HAP-1 (cell line): ENCODE measurements at regions not wholly inside any gene's neighbourhood (a gene's known extent, or its start where the extent isn't known, plus 50 kb on each side); places are given as distances from the start of the nearest gene placed in this dataset.

Experiments
- DNase-seq, 2 experiments: peaks; one replicate each; pipeline ENCODE4 v3.0.0-alpha.2; 2016 to 2020; ENCODE audit warnings: low spot score in 2 of 2
- H3K27me3 ChIP-seq: fragments of 250-450 bp; sonication (Bioruptor Pico); 2 replicates; pipeline ENCODE4 v1.5.1; 2020; ENCODE audit warnings: low read depth, mild to moderate bottlenecking, moderate library complexity
- H3K36me3 ChIP-seq: fragments of 250-450 bp; sonication (Bioruptor Pico); replicated peaks from 2 replicates; pipeline ENCODE4 v1.5.1; 2020; ENCODE audit warnings: mild to moderate bottlenecking
- H3K4me1 ChIP-seq: fragments of 250-450 bp; sonication (Bioruptor Pico); 2 replicates; pipeline ENCODE4 v1.5.1; 2020; ENCODE audit warnings: mild to moderate bottlenecking
- H3K4me3 ChIP-seq: fragments of 250-450 bp; sonication (Bioruptor Pico); 2 replicates; pipeline ENCODE4 v1.5.1; 2020; ENCODE audit warnings: mild to moderate bottlenecking, moderate library complexity
- H3K9me3 ChIP-seq: fragments of 250-450 bp; sonication (Bioruptor Pico); 2 replicates; pipeline ENCODE4 v1.5.1; 2020; ENCODE audit warnings: mild to moderate bottlenecking, moderate library complexity
- in situ Hi-C: fragments of 300-500 bp; cut with MboI; formaldehyde crosslinking; loops from 3 replicates; pipeline ENCODE4 v1.14.3; 2020; ENCODE audit warnings: low sequenced_read_pairs, inconsistent platforms, mixed read lengths

DNA sequence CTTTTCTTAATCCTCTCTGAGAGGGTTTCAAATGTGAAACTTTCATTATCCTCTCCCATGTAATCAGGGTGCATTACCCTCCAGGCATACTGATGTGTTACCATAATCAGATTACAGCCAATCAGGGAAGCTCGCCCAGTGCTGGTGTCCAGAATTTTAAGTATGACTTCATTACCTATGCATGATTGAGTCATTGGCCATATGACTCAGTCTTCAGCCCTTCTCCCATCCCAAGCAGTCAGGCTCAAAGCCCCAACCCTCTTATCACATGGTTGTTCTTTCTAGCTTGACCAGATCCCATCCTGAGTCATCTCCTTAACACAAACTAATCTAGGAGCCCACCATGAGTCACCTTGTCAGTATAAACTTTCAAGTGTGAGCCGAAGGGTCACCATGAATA, 1668.1 kb upstream of the AGA start:
- no peaks in the 10 kb centered on the region for H3K36me3 ChIP-seq
- no peaks in the 10 kb centered on the region for H3K27me3 ChIP-seq
- no peaks in the 10 kb centered on the region for H3K9me3 ChIP-seq
- in situ Hi-C loops: no loop called here
- no peaks in the 10 kb centered on the region for H3K4me1 ChIP-seq
- no peak for DNase-seq
- no peak overlapping the region for H3K4me3 ChIP-seq

DNA sequence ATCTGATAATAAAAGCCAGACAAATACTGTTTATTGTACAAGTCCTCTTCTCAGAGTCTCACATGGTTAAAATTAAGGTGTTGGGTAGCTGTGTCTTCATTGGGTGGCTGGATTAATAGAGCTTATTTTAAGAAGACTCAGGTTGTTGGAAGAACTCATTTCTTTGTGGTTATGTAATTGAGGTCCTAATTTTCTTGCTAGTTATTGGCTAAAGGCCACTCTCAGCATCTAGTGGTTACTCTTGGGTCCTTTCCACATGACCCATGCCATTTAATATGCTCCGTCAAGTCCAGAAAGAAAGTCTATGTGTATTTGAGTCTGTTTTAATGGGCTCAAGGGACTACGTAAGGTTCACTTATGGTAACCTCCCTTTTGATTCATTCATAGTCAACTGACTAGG, 1668.6 kb upstream of the AGA start:
- Histone ChIP-seq H3K4me1 (no peaks in the 10 kb centered on the region), H3K27me3 (no peaks in the 10 kb centered on the region), H3K36me3 (no peaks in the 10 kb centered on the region), H3K9me3 (no peaks in the 10 kb centered on the region), H3K4me3 (no peak overlapping the region)
- DNase-seq: no peak
- in situ Hi-C loops: no loop called here

DNA sequence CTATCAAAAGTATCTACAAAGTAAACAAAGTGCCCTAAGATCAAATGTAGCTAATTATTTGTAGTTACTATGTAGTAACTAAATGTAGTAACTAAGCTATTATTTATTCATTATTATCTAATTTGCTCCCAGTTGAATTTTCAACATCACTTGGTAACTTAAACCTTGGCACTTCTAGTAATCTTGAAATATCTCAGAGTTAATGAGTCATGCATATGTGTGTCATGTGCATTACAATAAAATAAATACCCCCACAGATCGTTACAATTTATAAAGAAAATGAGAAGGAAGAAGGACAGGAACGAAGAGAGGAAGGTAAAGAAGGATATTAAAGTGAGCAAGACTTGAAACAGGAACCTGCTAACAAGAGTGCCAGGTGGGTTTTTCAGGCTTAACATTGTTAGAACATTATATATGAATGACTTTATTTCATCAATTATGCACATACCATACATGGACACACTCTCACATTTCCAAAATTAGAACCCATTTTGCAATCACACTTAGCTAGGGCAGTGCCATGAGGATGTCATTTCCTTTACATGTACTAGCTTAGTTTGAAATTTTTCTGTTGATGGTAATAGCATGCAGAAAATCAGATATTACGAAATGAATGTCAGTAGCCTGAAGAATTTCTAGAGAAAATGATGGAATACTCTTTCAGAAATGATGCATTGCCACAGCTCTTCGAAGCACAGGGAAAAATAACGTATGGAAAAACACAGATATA, 1670.4 kb upstream of the AGA start:
- no peak overlapping the region for H3K4me3 ChIP-seq
- H3K36me3 ChIP-seq: no peaks in the 10 kb centered on the region
- no peaks in the 10 kb centered on the region for H3K4me1 ChIP-seq
- in situ Hi-C loops: no loop called here
- H3K27me3 ChIP-seq: no peaks in the 10 kb centered on the region
- no peak for DNase-seq
- H3K9me3 ChIP-seq: no peaks in the 10 kb centered on the region

DNA sequence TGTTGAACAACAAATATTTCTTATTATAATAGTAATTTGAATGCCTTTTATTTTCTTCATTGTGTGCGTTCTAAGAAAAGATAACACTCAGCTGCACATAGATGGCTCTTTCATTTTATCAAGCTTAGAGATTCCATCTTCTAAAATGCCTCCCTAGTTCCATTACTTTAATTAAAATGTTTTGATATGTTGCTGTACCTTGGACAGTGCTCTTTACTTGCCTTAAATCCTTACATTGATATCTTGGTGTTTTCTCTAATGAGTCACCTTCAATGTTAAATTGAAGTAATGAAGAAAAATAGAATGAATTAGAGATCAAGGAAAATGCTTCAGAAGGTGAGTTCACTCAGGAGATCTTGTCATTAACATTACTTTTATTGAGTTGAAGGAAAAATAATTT, 1672.4 kb upstream of the AGA start:
- in situ Hi-C loops: no loop called here
- H3K27me3 ChIP-seq: no peaks in the 10 kb centered on the region
- H3K4me1 ChIP-seq: no peaks in the 10 kb centered on the region
- no peak overlapping the region for H3K4me3 ChIP-seq
- no peak for DNase-seq
- no peaks in the 10 kb centered on the region for H3K36me3 ChIP-seq
- H3K9me3 ChIP-seq: no peaks in the 10 kb centered on the region

DNA sequence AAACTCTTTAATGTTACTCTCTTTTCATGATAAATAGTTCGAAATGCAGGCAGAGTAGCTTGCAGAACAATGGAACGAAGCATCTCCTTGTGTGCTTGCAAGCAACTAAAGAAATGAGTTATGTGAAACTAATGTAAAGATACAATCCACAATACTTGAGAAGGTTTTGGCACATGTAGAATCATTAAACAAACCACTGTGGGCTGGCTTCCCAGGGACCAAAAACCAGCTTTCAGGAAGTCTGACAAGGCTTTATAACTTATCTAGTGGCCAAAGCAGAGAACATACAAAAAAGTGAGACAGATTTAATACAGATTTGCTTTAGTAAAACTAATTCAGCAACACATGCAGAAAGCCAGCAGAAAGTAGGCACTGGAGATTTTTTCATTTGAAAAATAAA, 1673.8 kb upstream of the AGA start:
- in situ Hi-C loops: no loop called here
- Histone ChIP-seq H3K4me1 (no peaks in the 10 kb centered on the region), H3K36me3 (no peaks in the 10 kb centered on the region), H3K9me3 (no peaks in the 10 kb centered on the region), H3K27me3 (no peaks in the 10 kb centered on the region), H3K4me3 (no peak overlapping the region)
- DNase-seq: no peak

DNA sequence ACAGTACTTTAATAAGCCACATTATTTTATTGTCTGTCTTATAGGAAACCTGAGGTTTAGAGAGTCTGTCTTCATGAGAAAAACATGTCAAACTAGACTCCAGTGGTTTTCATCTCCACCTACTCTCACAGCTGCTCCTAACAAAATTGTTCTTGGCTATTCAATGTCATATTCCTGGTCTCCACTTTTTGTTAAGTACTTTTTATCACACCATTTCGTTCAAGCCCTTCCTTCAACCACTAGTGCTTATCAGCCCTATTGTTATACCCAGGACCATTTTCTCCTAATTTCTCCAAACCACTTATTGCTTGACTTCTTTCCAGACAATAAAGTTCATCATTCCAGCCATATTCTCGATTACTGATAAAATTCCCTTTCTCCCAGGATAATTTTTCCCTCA, 1674.3 kb upstream of the AGA start:
- no peak for DNase-seq
- no peaks in the 10 kb centered on the region for H3K4me1 ChIP-seq
- H3K4me3 ChIP-seq: no peak overlapping the region
- in situ Hi-C loops: no loop called here
- no peaks in the 10 kb centered on the region for H3K27me3 ChIP-seq
- no peaks in the 10 kb centered on the region for H3K9me3 ChIP-seq
- no peaks in the 10 kb centered on the region for H3K36me3 ChIP-seq

DNA sequence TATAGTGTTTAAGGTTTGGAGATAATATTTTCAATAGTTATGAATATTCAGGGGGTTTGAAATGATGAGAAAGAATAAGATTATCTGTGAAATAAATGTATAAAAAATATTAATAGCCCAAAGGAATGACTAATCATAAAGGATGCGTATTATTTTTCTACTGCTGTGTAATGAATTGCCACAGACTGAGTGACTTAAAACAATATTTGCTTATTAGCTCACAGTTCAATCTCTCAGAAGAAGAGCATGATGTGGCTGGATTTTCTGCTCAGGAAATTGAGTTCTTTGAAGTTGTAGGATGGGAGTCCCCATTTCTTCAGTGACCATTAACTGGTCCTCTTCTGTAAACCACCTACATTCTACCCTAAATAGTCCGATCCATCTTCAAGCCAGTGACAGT, 1680.8 kb upstream of the AGA start:
- no peak overlapping the region for H3K4me3 ChIP-seq
- no peaks in the 10 kb centered on the region for H3K9me3 ChIP-seq
- H3K27me3 ChIP-seq: no peaks in the 10 kb centered on the region
- H3K36me3 ChIP-seq: no peaks in the 10 kb centered on the region
- in situ Hi-C loops: no loop called here
- DNase-seq: no peak
- H3K4me1 ChIP-seq: peaks cover 9% of the 10 kb centered on the region; the same call in 1 of the 2 replicates

DNA sequence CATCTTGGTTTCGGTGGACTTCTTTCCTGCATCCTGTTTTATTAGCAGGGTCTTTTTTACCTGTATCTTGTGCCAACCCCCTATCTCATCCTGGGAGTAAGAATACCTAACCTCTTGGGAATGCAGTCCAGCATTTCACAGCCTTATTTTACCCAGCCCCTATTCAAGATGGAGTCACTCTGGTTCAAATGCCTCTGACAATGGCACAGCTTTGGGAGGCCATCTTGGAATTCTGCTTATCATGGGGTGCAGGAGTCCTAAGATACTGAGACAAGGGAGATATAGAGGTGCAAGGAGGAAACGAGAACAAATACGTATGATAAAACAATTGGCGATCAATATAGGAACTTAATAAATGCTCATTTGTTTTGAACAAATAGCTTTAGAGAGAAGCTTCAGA, 1682.2 kb upstream of the AGA start:
- Histone ChIP-seq H3K36me3 (no peaks in the 10 kb centered on the region), H3K4me1 (peaks cover 9% of the 10 kb centered on the region; the same call in 1 of the 2 replicates), H3K4me3 (no peak overlapping the region), H3K9me3 (no peaks in the 10 kb centered on the region), H3K27me3 (no peaks in the 10 kb centered on the region)
- in situ Hi-C loops: no loop called here
- no peak for DNase-seq

DNA sequence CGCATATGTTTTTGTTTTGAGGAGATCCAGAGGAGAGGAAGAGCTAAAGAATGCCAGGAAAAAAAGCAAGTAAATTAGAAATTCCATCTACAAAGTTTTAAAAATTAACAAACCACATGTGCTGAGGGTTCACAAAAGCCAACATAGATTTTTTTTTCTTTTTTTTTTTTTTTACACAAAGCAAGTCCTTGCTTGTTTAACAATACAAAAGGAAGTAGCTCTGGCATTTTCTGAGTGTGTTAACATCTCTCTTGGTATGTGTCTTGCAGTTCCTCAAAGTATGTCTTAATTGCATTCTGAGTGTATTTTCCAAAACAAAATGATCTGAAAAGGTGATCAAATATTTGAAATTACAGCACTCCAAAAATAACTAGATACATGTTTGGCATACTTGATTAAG, 1682.7 kb upstream of the AGA start:
- H3K9me3 ChIP-seq: no peaks in the 10 kb centered on the region
- no peak overlapping the region for H3K4me3 ChIP-seq
- peak in 1 of 2 experiments; percentile 54 for DNase-seq

DNA sequence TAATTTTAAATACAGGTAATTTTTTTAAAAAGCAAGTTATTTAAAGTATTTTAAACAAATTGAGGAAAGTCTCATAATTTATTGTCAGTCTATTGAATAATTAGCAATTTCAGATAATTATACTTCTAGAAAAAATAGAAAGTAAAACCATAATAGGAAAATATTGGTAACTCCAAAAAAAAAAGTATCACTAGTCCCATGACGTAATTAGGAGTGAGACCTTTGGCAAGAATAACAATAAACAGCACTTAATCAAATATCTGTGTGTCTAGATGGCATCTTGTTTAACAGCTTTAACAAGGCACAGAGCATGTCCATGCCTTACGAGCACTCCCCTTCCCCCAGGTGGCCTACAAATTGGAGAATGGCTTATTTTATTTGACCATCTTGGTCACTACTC, 1683.6 kb upstream of the AGA start:
- in situ Hi-C loops: no loop called here
- no peaks in the 10 kb centered on the region for H3K27me3 ChIP-seq
- no peaks in the 10 kb centered on the region for H3K36me3 ChIP-seq
- no peak overlapping the region for H3K4me3 ChIP-seq
- H3K4me1 ChIP-seq: peaks cover 9% of the 10 kb centered on the region; the same call in 1 of the 2 replicates
- DNase-seq: no peak
- no peaks in the 10 kb centered on the region for H3K9me3 ChIP-seq

More for the DNA sequence above, 1682.7 kb upstream of the AGA start:
- Histone ChIP-seq H3K4me1 (peaks cover 9% of the 10 kb centered on the region; the same call in 1 of the 2 replicates), H3K27me3 (no peaks in the 10 kb centered on the region), H3K36me3 (no peaks in the 10 kb centered on the region)
- in situ Hi-C loops: no loop called here

DNA sequence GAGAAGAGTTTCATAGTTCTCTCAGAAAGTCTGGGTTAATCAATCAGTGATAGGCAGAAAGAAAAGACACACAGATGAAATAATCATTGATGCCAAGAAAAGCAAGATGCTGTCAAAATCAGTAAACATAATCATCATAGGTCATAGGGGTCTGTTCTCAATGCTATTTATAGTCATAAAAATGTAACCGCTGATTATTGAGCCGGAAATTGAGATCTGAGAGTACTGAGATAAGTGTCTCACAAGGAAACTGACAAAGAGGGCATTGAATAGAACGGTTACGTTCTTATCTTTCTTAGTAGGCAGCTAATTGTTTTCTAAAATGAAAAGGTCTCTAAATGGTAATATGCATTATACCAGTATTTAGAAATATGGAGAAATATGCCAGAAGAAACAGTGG, 1686.1 kb upstream of the AGA start:
- Histone ChIP-seq H3K9me3 (no peaks in the 10 kb centered on the region), H3K4me1 (peaks cover 9% of the 10 kb centered on the region; the same call in 1 of the 2 replicates), H3K36me3 (no peaks in the 10 kb centered on the region), H3K27me3 (no peaks in the 10 kb centered on the region), H3K4me3 (no peak overlapping the region)
- no peak for DNase-seq
- in situ Hi-C loops: no loop called here

DNA sequence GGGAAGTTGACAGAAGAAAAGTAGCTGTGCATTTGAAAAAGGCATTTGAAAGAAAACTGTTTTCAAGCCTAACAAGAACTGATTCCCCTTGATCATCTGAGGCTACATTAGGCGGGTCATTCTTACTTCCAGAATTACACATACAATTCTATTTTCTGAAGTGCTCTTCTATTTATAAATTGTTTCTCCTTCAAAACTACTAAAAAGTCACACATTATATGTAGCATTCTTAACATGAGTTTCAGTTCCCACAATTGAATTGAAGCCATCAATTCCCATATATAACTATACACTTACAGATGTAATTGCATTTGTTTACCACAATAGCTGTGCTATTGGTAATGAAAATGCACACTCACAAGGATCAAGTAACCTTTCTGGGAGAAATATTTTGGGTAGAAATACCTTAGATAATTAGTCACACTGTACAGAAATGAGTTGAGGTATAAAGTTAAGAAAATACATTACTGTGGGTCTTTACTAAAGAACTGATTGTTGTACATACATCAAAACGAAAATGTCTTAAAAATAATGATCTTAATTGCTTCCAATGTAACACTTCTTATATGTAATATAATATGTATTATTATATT, 1688.0 kb upstream of the AGA start:
- no peak for DNase-seq
- in situ Hi-C loops: no loop called here
- Histone ChIP-seq H3K36me3 (no peaks in the 10 kb centered on the region), H3K9me3 (no peaks in the 10 kb centered on the region), H3K27me3 (no peaks in the 10 kb centered on the region), H3K4me3 (no peak overlapping the region), H3K4me1 (peaks cover 2% of the 10 kb centered on the region; the same call in 1 of the 2 replicates)

DNA sequence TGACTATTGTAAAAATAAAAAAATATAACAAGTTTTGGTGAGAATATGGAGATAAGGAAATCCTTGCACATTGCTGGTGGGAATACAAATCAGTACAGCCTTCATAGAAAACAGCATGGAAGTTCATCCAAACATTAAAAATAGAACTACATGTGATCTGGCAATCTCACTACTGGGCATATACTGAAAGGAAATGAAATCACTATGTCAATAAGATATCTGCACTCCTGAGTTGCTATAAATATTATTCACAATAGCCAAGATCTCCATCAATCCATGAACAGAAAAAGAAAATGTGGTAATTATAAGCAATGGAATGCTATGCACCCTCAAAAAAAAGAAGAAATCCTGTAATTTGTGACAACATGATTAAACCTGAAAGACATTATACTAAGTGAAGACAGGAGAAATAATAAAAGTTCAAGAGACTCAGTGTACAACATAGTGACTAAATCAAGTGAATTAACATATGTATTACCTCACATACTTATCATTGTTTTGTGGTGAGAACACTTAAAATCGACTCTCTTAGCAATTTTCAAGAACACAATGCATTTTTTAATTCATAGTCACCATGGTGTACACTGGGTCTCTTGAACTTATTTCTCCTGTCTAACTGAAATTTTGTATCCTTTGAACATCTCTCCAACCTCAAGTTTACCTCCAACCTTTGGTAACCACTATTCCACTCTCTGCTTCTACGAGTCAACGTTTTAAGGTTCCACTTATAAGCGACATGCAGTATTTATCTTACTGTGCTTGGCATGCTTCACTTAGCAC, 1703.7 kb upstream of the AGA start:
- Histone ChIP-seq H3K4me3 (no peak overlapping the region), H3K27me3 (no peaks in the 10 kb centered on the region), H3K9me3 (no peaks in the 10 kb centered on the region), H3K4me1 (peaks cover 8% of the 10 kb centered on the region), H3K36me3 (no peaks in the 10 kb centered on the region)
- in situ Hi-C loops: no loop called here
- DNase-seq: peak in 1 of 2 experiments; percentile 88

DNA sequence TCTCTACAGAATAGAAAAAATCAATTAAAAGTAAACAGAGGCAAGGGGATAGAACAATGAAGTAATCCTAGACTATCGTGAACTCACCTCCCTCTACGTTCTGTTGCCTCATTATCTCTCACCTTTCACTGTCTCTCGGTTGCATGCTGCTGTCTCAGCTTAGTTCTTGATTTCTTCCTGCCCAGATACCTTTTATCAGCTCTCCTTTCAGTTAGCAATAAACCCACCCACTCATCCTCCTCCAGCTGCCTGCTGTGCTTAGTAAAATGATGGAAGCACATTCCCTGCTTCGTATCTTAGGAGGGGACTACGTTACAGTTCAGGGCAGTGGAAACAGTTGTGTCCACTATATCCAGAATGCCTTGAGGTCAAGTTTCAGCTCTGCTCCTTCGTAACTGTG, 1709.5 kb upstream of the AGA start:
- in situ Hi-C loops: no loop called here
- Histone ChIP-seq H3K4me1 (0 out of 2 replicates have a peak, but pooled peaks cover under 1% of the 10 kb centered on the region), H3K36me3 (no peaks in the 10 kb centered on the region), H3K9me3 (no peaks in the 10 kb centered on the region; the same call in 1 of the 2 replicates), H3K27me3 (no peaks in the 10 kb centered on the region), H3K4me3 (no peak overlapping the region)
- DNase-seq: no peak
